ENCODE measurements at regions not wholly inside any gene's neighbourhood (a gene's known extent, or its start where the extent isn't known, plus 50 kb on each side); places are given as distances from the start of the nearest gene placed in this dataset.

GRCh38 chr17:69921046-69921445 lies 154.0 kb upstream of the KCNJ16 start:
- Histone ChIP-seq H3K9me3 (replicated peaks; ENCODE audit: control insufficient read depth, insufficient read depth, low read depth, low read length) (no peaks in the 10 kb centered on the region), H2AFZ (ENCODE audit: low read depth, low read length) (no peak overlapping the region), H3K9ac (ENCODE audit: insufficient read depth in 1 of 2, low read depth in 2 of 2, low read length in 2 of 2) (no peak overlapping the region), H3K4me1 (replicated peaks in 1 of 2; ENCODE audit: control insufficient read depth in 2 of 2, insufficient read depth in 2 of 2, low read length in 2 of 2) (no peaks in the 10 kb centered on the region), H3K4me3 (no peak overlapping the region), H3K36me3 (ENCODE audit: control insufficient read depth, insufficient read depth, low read length) (no peaks in the 10 kb centered on the region), H3K9me1 (ENCODE audit: control insufficient read depth, insufficient read depth, low read length) (no peaks in the 10 kb centered on the region), H3K79me2 (ENCODE audit: control insufficient read depth, insufficient read depth, low read length) (no peaks in the 10 kb centered on the region), H4K20me1 (replicated peaks; ENCODE audit: control insufficient read depth, insufficient read depth, low read length) (no peaks in the 10 kb centered on the region), H3K4me2 (ENCODE audit: insufficient read depth, low read length) (no peak overlapping the region), H3K27me3 (ENCODE audit: control insufficient read depth in 2 of 2, insufficient read depth in 2 of 2, low read length in 2 of 2) (no peaks in the 10 kb centered on the region), H3K27ac (ENCODE audit: extremely low read depth, low read depth, low read length) (no peak overlapping the region)
- in situ Hi-C loops (cut with MboI), result no loop called here
- no peak for FAIRE-seq
- intact Hi-C loops (cut with micrococcal nuclease), result no loop called here
- POLR2A ChIA-PET, result no interaction called here
- no TSS peak for BruUV-seq (replicated peaks)
- CTCF ChIA-PET (ENCODE audit: low intra/inter-chr PET ratio), result no interaction called here
- DNase-seq (ENCODE audit: extremely low read depth in 1 of 4, low spot score in 3 of 4), result no peak
- ATAC-seq, result no peak
- no peak for TF ChIP-seq ZNF121 (CRISPR knock-in tag; conservative IDR thresholded peaks at IDR 0.05)
- TF ChIP-seq CHD2 (IDR thresholded peaks at IDR 0.05; ENCODE audit: low read depth, low read length), result no peak
- no peak for TF ChIP-seq GATAD2A (IDR thresholded peaks at IDR 0.05)
- TF ChIP-seq, protein P1, sequence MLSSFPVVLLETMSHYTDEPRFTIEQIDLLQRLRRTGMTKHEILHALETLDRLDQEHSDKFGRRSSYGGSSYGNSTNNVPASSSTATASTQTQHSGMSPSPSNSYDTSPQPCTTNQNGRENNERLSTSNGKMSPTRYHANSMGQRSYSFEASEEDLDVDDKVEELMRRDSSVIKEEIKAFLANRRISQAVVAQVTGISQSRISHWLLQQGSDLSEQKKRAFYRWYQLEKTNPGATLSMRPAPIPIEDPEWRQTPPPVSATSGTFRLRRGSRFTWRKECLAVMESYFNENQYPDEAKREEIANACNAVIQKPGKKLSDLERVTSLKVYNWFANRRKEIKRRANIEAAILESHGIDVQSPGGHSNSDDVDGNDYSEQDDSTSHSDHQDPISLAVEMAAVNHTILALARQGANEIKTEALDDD (IDR thresholded peaks at IDR 0.05), result no peak
- no peak for TF ChIP-seq NR2C1 (IDR thresholded peaks at IDR 0.05)
- TF ChIP-seq NR2C1 (tag; IDR thresholded peaks at IDR 0.05), result no peak
- TF ChIP-seq SMARCA5 (IDR thresholded peaks at IDR 0.05), result no peak
- TF ChIP-seq BACH1 (tag; IDR thresholded peaks at IDR 0.05), result no peak
- no peak for TF ChIP-seq RAD51 (IDR thresholded peaks at IDR 0.05; ENCODE audit: borderline replicate concordance, low read depth)
- no peak for TF ChIP-seq CHD4 (IDR thresholded peaks at IDR 0.05; ENCODE audit: insufficient read depth, insufficient replicate concordance, low read depth, low read length, poor library complexity, severe bottlenecking)
- TF ChIP-seq ARNT (IDR thresholded peaks at IDR 0.05), result no peak
- no peak for TF ChIP-seq ZNF408 (CRISPR knock-in tag; IDR thresholded peaks at IDR 0.05; ENCODE audit: low read depth)
- no peak for TF ChIP-seq BRD9 (IDR thresholded peaks at IDR 0.05; ENCODE audit: low read depth, partially characterized antibody)
- TF ChIP-seq ZBTB26 (CRISPR knock-in tag; IDR thresholded peaks at IDR 0.05), result no peak
- 0% methylated on average over 1 of the region's 1 CpG for WGBS (ENCODE audit: insufficient coverage, low coverage, missing lambda C conversion rate)

All from K562 (cell line).